HepG2 (cell line): ENCODE measurements at regions not wholly inside any gene's neighbourhood (a gene's known extent, or its start where the extent isn't known, plus 50 kb on each side); places are given as distances from the start of the nearest gene placed in this dataset.

Experiments
- BORCS8-MEF2B ChIP-seq: sonication (generic); formaldehyde crosslinking; IDR thresholded peaks from 2 replicates; pipeline ENCODE4 v1.8.0; 2022; ENCODE audit warnings: mild to moderate bottlenecking, missing genetic modification reagents
- CBFB ChIP-seq: sonication (generic); formaldehyde crosslinking; IDR thresholded peaks from 2 replicates; pipeline ENCODE4 v1.4.0; 2020; ENCODE audit warnings: missing genetic modification reagents
- HNRNPUL1 ChIP-seq: fragments of 200-400 bp; formaldehyde crosslinking; IDR thresholded peaks from 2 replicates; pipeline ENCODE4 v1.6.1; 2017; ENCODE audit warnings: low read depth, mild to moderate bottlenecking, low read length, moderate library complexity
- JUND ChIP-seq: sonication (generic); formaldehyde crosslinking; IDR thresholded peaks from 2 replicates; pipeline ENCODE4 v1.8.0; 2022; ENCODE audit warnings: mild to moderate bottlenecking, missing genetic modification reagents
- RBAK ChIP-seq: sonication (generic); formaldehyde crosslinking; IDR thresholded peaks from 2 replicates; pipeline ENCODE4 v1.5.1; 2020; ENCODE audit warnings: mild to moderate bottlenecking, missing genetic modification reagents
- SPEN ChIP-seq: sonication (generic); formaldehyde crosslinking; IDR thresholded peaks from 2 replicates; pipeline ENCODE4 v1.5.1; 2020; ENCODE audit warnings: low read depth, mild to moderate bottlenecking, missing genetic modification reagents
- YEATS2 ChIP-seq: sonication (generic); formaldehyde crosslinking; IDR thresholded peaks from 2 replicates; pipeline ENCODE4 v1.4.0; 2020; ENCODE audit warnings: missing genetic modification reagents, borderline replicate concordance
- ZBTB21 ChIP-seq: sonication (generic); formaldehyde crosslinking; IDR thresholded peaks from 2 replicates; pipeline ENCODE4 v1.4.0; 2020; ENCODE audit warnings: missing genetic modification reagents
- ZBTB3 ChIP-seq: sonication (generic); formaldehyde crosslinking; IDR thresholded peaks from 2 replicates; pipeline ENCODE4 v1.4.0; 2020; ENCODE audit warnings: low read depth, mild to moderate bottlenecking, moderate library complexity, missing genetic modification reagents, borderline replicate concordance
- ZFAT ChIP-seq: sonication (generic); formaldehyde crosslinking; conservative IDR thresholded peaks from 2 replicates; pipeline ENCODE4 v1.8.1; 2023; ENCODE audit warnings: missing genetic modification reagents, inconsistent platforms
- ZFX ChIP-seq: sonication (generic); formaldehyde crosslinking; IDR thresholded peaks from 2 replicates; pipeline ENCODE4 v1.4.0; 2020; ENCODE audit warnings: mild to moderate bottlenecking, low read depth, missing genetic modification reagents, moderate library complexity
- ZMYM2 ChIP-seq: sonication (generic); formaldehyde crosslinking; IDR thresholded peaks from 2 replicates; pipeline ENCODE4 v1.8.0; 2022; ENCODE audit warnings: mild to moderate bottlenecking, missing genetic modification reagents
- ZNF557 ChIP-seq: sonication (generic); formaldehyde crosslinking; IDR thresholded peaks from 2 replicates; pipeline ENCODE4 v1.4.0; 2020; ENCODE audit warnings: missing genetic modification reagents
- TF ChIP-seq, protein P1 (sequence below): sonication (generic); formaldehyde crosslinking; IDR thresholded peaks from 2 replicates; pipeline ENCODE4 v1.8.0; 2022; ENCODE audit warnings: mild to moderate bottlenecking, missing genetic modification reagents
- TF ChIP-seq, protein P2 (sequence below): IDR thresholded peaks from 2 replicates; pipeline ENCODE4 v1.6.1; 2016; ENCODE audit warnings: low read depth, borderline replicate concordance
- TF ChIP-seq, protein P3 (sequence below): sonication (generic); formaldehyde crosslinking; IDR thresholded peaks from 2 replicates; pipeline ENCODE4 v1.4.0; 2020; ENCODE audit warnings: missing genetic modification reagents, mild to moderate bottlenecking, borderline replicate concordance
- TF ChIP-seq, protein P4 (sequence below): IDR thresholded peaks from 2 replicates; pipeline ENCODE4 v1.6.1; 2016; ENCODE audit warnings: low read depth, control low read depth
- TF ChIP-seq, protein P5 (sequence below): sonication (generic); formaldehyde crosslinking; IDR thresholded peaks from 2 replicates; pipeline ENCODE4 v1.9.0; 2021; ENCODE audit warnings: missing genetic modification reagents, borderline replicate concordance
- TF ChIP-seq, protein P6 (sequence below): sonication (generic); formaldehyde crosslinking; IDR thresholded peaks from 2 replicates; pipeline ENCODE4 v1.4.0; 2020; ENCODE audit warnings: missing genetic modification reagents

DNA sequence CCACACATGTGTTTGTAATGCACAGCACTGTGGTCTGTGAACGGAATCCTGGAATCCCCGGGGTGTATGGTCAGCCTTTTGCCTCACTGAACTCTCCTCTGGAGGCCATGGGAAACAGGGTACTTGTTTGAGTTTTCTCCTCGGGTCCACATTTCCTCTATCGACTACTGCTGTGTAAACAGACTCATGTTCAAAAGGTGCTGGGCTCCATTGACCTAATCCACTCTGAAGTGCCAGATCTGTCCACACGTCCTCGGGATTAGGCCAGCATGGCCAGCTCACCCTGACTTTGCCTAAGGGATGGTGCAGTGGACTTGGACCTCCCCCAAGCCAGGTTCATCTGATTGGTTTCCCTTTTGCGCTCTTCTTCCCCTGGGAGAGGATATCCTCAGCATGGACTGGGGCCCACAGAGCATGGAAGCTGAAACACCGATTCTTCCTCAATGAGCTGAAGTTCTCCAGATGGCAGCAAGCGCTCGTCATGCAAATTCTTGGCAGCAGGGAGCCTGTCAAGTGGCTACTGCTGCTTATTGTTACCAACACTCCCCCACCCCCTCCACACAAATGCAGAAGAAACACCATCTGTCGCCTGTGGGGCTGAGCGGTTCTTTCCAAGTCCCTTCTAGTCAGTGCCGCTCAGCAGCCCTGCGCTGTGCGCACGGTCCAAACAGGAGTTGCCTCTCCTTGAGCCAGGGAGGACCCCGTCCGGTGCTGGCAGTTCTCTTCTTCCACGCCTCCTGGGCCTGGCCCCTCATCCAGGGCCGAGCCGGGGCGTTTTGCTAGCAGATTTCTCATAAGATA lies 292.6 kb upstream of the MARCKS start (continued):
- TF ChIP-seq, protein P1, sequence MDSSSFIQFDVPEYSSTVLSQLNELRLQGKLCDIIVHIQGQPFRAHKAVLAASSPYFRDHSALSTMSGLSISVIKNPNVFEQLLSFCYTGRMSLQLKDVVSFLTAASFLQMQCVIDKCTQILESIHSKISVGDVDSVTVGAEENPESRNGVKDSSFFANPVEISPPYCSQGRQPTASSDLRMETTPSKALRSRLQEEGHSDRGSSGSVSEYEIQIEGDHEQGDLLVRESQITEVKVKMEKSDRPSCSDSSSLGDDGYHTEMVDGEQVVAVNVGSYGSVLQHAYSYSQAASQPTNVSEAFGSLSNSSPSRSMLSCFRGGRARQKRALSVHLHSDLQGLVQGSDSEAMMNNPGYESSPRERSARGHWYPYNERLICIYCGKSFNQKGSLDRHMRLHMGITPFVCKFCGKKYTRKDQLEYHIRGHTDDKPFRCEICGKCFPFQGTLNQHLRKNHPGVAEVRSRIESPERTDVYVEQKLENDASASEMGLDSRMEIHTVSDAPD (CRISPR knock-in tag), result peak; percentile 94
- TF ChIP-seq, protein P2, sequence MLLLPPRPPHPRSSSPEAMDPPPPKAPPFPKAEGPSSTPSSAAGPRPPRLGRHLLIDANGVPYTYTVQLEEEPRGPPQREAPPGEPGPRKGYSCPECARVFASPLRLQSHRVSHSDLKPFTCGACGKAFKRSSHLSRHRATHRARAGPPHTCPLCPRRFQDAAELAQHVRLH (CRISPR knock-in tag), result no peak
- TF ChIP-seq, protein P3, sequence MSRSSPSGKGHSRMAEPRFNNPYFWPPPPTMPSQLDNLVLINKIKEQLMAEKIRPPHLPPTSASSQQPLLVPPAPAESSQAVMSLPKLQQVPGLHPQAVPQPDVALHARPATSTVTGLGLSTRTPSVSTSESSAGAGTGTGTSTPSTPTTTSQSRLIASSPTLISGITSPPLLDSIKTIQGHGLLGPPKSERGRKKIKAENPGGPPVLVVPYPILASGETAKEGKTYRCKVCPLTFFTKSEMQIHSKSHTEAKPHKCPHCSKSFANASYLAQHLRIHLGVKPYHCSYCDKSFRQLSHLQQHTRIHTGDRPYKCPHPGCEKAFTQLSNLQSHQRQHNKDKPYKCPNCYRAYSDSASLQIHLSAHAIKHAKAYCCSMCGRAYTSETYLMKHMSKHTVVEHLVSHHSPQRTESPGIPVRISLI, result 0 out of 2 replicates have a peak, but pooled peaks have one; percentile 28
- TF ChIP-seq HNRNPUL1 (no peak), ZNF557 (no peak), RBAK (CRISPR knock-in tag) (0 out of 2 replicates have a peak, but pooled peaks have one; percentile 22), CBFB (CRISPR knock-in tag) (no peak), SPEN (peak; percentile 74; the same call in 1 of the 2 replicates), ZBTB21 (CRISPR knock-in tag) (no peak), ZFX (no peak; the same call in 1 of the 2 replicates), BORCS8-MEF2B (CRISPR knock-in tag) (peak; percentile 78), YEATS2 (CRISPR knock-in tag) (no peak), ZBTB3 (CRISPR knock-in tag) (no peak), JUND (no peak), ZFAT (CRISPR knock-in tag) (no peak), ZMYM2 (CRISPR knock-in tag) (peak; percentile 92)
- TF ChIP-seq, protein P4, sequence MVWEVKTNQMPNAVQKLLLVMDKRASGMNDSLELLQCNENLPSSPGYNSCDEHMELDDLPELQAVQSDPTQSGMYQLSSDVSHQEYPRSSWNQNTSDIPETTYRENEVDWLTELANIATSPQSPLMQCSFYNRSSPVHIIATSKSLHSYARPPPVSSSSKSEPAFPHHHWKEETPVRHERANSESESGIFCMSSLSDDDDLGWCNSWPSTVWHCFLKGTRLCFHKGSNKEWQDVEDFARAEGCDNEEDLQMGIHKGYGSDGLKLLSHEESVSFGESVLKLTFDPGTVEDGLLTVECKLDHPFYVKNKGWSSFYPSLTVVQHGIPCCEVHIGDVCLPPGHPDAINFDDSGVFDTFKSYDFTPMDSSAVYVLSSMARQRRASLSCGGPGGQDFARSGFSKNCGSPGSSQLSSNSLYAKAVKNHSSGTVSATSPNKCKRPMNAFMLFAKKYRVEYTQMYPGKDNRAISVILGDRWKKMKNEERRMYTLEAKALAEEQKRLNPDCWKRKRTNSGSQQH (CRISPR knock-in tag), result 0 out of 2 replicates have a peak, but pooled peaks have one; percentile 48
- TF ChIP-seq, protein P5, sequence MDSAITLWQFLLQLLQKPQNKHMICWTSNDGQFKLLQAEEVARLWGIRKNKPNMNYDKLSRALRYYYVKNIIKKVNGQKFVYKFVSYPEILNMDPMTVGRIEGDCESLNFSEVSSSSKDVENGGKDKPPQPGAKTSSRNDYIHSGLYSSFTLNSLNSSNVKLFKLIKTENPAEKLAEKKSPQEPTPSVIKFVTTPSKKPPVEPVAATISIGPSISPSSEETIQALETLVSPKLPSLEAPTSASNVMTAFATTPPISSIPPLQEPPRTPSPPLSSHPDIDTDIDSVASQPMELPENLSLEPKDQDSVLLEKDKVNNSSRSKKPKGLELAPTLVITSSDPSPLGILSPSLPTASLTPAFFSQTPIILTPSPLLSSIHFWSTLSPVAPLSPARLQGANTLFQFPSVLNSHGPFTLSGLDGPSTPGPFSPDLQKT (CRISPR knock-in tag), result no peak
- TF ChIP-seq, protein P6, sequence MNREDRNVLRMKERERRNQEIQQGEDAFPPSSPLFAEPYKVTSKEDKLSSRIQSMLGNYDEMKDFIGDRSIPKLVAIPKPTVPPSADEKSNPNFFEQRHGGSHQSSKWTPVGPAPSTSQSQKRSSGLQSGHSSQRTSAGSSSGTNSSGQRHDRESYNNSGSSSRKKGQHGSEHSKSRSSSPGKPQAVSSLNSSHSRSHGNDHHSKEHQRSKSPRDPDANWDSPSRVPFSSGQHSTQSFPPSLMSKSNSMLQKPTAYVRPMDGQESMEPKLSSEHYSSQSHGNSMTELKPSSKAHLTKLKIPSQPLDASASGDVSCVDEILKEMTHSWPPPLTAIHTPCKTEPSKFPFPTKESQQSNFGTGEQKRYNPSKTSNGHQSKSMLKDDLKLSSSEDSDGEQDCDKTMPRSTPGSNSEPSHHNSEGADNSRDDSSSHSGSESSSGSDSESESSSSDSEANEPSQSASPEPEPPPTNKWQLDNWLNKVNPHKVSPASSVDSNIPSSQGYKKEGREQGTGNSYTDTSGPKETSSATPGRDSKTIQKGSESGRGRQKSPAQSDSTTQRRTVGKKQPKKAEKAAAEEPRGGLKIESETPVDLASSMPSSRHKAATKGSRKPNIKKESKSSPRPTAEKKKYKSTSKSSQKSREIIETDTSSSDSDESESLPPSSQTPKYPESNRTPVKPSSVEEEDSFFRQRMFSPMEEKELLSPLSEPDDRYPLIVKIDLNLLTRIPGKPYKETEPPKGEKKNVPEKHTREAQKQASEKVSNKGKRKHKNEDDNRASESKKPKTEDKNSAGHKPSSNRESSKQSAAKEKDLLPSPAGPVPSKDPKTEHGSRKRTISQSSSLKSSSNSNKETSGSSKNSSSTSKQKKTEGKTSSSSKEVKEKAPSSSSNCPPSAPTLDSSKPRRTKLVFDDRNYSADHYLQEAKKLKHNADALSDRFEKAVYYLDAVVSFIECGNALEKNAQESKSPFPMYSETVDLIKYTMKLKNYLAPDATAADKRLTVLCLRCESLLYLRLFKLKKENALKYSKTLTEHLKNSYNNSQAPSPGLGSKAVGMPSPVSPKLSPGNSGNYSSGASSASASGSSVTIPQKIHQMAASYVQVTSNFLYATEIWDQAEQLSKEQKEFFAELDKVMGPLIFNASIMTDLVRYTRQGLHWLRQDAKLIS (CRISPR knock-in tag), result no peak
